T-helper 17 cell (primary cell): ENCODE measurements at regions not wholly inside any gene's neighbourhood (a gene's known extent, or its start where the extent isn't known, plus 50 kb on each side); places are given as distances from the start of the nearest gene placed in this dataset.
"Not testable (repeated sequence)": the region's sequence is repeated elsewhere in the genome, so short reads cannot be mapped to it uniquely, and the experiment has no call there.

ENCODE experiments used
- ATAC-seq: fragments of 150-1000 bp; cut with Tn5 transposase; 2 replicates; pipeline ENCODE4 v1.10.0; 2021; ENCODE audit warnings: mild to moderate bottlenecking, moderate library complexity
- DNase-seq, 3 donors: peaks; one replicate each; pipeline versions ENCODE4 v3.0.0 to v3.0.0-alpha.2; 2020 to 2021
- H3K9me3 ChIP-seq: one replicate; pipeline ENCODE4 v1.7.0; 2013; ENCODE audit warnings: low read length, mild to moderate bottlenecking; ENCODE audit not compliant: control insufficient read depth, poor library complexity, severe bottlenecking
- H3K27ac Mint-ChIP-seq: one replicate; pipeline ENCODE4 v1.8.0; 2022; ENCODE audit warnings: mild to moderate bottlenecking, moderate library complexity, mixed read lengths
- H3K27me3 Mint-ChIP-seq: one replicate; pipeline ENCODE4 v1.8.0; 2022; ENCODE audit warnings: mixed read lengths
- H3K36me3 Mint-ChIP-seq: one replicate; pipeline ENCODE4 v1.8.0; 2022; ENCODE audit warnings: low read depth, mixed read lengths
- H3K4me1 Mint-ChIP-seq: one replicate; pipeline ENCODE4 v1.8.0; 2022; ENCODE audit warnings: mild to moderate bottlenecking, mixed read lengths
- H3K4me3 Mint-ChIP-seq: one replicate; pipeline ENCODE4 v1.8.0; 2022; ENCODE audit warnings: mild to moderate bottlenecking, moderate library complexity, mixed read lengths

DNA sequence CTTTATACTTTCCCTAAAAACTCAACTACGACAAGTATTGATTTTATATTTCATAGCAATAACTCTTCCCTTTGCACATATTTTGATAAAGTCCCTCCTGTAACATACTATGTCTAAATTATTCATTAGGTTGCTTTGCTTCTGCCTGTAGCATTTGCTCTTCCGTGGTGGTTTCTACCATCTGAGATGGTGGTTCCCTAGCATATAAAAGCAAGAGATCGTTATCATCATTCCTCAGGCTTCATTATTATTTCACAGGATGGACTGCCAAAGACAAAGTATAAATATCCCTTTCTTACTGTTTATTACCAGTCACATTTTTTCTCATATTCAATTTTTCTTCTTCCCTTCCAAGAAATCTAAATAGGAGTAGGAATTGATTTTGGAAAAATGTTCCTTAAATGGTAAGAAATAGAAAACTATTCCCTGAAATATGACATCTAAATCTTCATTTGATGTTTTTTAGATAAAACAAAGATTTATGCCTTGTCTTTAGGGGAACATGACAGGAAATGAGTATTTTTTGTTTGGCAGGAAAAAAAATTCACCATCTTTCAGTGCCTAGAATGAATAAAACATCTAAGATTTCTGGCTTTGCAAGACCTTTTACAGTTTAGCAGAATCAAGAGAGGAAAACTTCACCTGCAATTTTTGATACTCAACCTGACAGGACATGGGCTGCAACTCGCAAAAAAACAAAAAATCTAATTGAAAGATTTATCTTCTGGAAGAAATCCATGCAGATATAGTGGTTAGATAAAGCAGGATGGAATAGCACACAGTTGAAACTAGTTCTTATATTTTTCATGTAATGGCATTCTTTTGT is 340.0 kb downstream of the SPRY2 start:
- H3K9me3 ChIP-seq, result no peaks in the 10 kb centered on the region
- H3K4me1 Mint-ChIP-seq, result no peaks in the 10 kb centered on the region
- no peak overlapping the region for H3K27ac Mint-ChIP-seq
- H3K36me3 Mint-ChIP-seq, result no peaks in the 10 kb centered on the region
- no peaks in the 10 kb centered on the region for H3K27me3 Mint-ChIP-seq
- no peak for DNase-seq
- H3K4me3 Mint-ChIP-seq, result no peak overlapping the region
- ATAC-seq, result no peak

DNA sequence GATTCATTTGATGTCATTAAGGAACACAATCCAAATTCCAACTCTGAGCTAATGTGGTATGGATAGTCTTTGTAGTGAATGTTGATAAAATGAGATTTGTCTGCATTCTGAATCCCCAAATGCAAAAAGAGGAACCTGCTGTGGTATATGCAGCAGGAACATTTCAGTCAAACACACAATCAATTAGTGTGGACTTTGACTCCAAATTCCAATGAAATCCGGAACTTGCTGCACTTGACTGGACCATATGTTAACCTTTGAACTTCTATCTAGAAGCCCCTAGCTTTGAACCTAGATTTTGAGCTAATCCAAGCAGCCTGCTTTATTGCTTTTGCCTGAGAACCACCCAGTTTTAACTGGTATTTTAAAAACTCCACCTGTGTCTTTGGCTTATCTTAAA is 341.3 kb downstream of the SPRY2 start:
- Mint-ChIP-seq H3K4me1 (no peaks in the 10 kb centered on the region), H3K27ac (no peak overlapping the region), H3K4me3 (no peak overlapping the region), H3K27me3 (no peaks in the 10 kb centered on the region), H3K36me3 (no peaks in the 10 kb centered on the region)
- no peak for ATAC-seq
- no peak for DNase-seq
- no peaks in the 10 kb centered on the region for H3K9me3 ChIP-seq

DNA sequence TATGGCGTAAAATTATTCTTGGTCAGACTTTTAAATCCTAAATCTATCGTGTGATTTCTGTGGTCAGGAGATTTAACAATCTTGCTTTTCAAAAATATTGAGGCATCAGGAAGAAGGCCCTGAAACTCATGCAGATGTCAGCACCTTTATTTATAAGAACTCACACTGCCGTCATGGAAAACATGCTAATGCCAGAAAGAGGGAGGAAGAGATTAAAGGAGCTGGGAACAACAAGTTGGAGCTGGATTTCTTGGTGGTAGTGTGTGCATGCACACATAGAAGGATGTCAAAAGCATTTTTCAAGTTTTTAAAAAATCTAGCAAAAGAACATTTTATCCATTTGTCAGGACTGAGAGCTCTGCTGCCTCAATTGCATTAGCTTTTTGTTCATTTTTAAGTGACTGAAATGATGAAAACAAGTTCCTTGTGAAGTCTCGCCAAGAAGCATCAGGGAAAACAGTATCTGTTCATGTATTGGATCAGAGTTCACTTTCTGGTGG is 342.5 kb downstream of the SPRY2 start:
- no peak overlapping the region for H3K27ac Mint-ChIP-seq
- ATAC-seq, result no peak
- no peaks in the 10 kb centered on the region for H3K9me3 ChIP-seq

DNA sequence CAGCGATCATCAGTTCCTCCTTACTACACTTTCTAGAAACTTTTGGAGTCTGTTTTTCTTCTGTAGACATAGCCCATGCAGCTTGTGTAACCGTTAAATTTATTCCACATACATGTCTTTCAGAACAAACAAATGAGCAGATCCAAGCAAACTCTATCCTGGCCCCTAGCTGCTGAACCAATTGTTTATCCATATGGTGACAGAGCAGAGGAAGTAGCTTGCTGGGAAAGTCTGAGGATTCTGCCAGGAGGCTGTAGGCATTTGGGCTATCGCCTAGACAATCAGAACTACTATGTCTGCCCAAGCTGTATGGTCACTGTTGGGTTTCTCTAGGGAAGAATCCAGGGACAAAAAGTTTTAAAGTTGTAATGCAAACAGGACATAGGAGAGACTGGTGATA is 343.7 kb downstream of the SPRY2 start:
- H3K4me1 Mint-ChIP-seq, result no peaks in the 10 kb centered on the region
- H3K27ac Mint-ChIP-seq, result no peak overlapping the region
- ATAC-seq, result no peak
- no peaks in the 10 kb centered on the region for H3K27me3 Mint-ChIP-seq
- no peak for DNase-seq
- H3K4me3 Mint-ChIP-seq, result no peak overlapping the region
- H3K36me3 Mint-ChIP-seq, result no peaks in the 10 kb centered on the region
- H3K9me3 ChIP-seq, result no peaks in the 10 kb centered on the region

More for the DNA sequence above, 342.5 kb downstream of the SPRY2 start:
- no peak overlapping the region for H3K4me3 Mint-ChIP-seq
- H3K27me3 Mint-ChIP-seq, result no peaks in the 10 kb centered on the region
- H3K36me3 Mint-ChIP-seq, result no peaks in the 10 kb centered on the region
- H3K4me1 Mint-ChIP-seq, result no peaks in the 10 kb centered on the region
- no peak for DNase-seq

DNA sequence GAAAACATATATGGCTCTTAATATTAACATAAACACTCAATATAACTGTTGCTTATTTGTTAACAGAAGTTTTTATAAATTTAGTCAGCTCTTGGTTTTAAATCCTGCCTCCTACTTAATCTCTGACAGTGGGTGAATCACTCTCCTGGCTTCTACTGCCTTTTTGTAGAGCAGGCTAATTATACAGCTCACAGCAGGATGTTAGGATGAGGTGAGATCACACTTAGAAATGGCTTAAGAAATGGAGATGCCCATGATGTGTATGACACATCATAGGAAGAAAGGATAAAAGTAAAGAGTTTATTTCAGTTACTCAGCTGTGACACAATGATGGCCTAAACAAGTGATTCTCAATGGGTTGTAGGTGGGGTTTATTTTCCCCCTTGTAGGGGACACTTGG is 345.6 kb downstream of the SPRY2 start:
- H3K9me3 ChIP-seq, result no peaks in the 10 kb centered on the region
- no peak overlapping the region for H3K27ac Mint-ChIP-seq
- ATAC-seq (no peak), DNase-seq (no peak)
- H3K36me3 Mint-ChIP-seq, result no peaks in the 10 kb centered on the region
- H3K27me3 Mint-ChIP-seq, result no peaks in the 10 kb centered on the region
- no peak overlapping the region for H3K4me3 Mint-ChIP-seq
- H3K4me1 Mint-ChIP-seq, result no peaks in the 10 kb centered on the region

DNA sequence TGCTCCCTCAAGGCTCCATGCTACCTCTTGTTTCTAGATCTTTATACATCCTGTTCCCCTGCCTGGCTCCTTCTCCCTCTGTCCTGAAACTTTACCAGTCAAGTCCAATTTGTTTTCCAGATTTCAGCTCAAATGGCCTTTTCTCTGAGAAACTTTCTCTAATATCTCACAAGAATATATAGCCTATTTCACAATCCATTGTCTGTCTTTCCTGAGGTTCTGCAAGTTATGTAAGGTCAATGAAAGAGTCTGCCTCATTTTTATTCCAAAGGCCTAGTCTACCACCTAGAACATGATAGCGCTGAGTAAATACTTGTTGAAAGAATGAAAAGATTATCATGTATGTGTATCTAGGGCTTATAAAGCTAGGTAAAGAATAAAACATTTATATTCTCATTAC is 348.8 kb downstream of the SPRY2 start:
- H3K4me1 Mint-ChIP-seq, result no peaks in the 10 kb centered on the region
- H3K36me3 Mint-ChIP-seq, result no peaks in the 10 kb centered on the region
- no peaks in the 10 kb centered on the region for H3K9me3 ChIP-seq
- DNase-seq (no peak), ATAC-seq (no peak)
- H3K27me3 Mint-ChIP-seq, result no peaks in the 10 kb centered on the region
- no peak overlapping the region for H3K4me3 Mint-ChIP-seq
- H3K27ac Mint-ChIP-seq, result no peak overlapping the region

DNA sequence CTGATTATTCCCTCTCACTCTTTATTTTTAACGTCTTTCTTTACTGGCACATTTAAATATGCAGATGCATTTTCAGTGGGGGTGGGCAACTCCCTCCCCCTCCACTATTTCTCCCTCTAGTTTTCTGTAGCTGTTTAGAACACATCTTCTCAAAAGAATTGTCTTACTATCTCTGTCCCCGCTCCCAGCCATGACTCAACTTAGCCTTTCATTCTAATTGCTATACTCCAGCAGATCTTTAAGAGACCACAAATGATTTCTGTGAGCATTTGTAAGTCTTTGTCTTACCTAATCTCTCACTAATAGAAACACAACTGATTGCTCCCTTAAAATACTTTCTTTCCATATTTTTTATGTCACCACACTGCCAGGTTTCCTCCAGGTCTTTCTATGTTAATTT is 350.9 kb downstream of the SPRY2 start:
- no peak for ATAC-seq
- H3K4me3 Mint-ChIP-seq, result no peak overlapping the region
- DNase-seq, result no peak
- no peaks in the 10 kb centered on the region for H3K27me3 Mint-ChIP-seq
- H3K9me3 ChIP-seq, result no peaks in the 10 kb centered on the region
- H3K4me1 Mint-ChIP-seq, result no peaks in the 10 kb centered on the region
- no peak overlapping the region for H3K27ac Mint-ChIP-seq
- no peaks in the 10 kb centered on the region for H3K36me3 Mint-ChIP-seq

DNA sequence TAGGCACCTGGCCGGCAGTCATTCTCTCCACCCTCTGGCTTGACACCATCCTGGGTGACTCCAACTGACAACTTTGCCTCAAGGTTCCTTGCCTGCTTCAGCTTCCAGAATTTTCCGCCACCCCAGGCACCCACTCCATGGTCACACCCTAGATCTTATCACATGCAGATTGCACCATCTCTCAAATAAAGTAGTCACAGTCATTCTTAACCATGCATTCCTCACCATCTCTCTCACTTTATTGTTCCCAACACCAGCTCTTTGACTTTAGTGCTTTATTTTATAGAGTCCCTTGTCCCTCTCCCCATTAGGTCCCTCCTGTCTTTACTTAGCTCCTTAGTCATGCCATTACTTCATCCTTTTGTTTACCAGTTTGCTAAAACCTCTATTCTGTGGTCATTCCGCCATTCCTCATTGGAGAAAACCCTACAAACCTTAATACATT is 351.7 kb downstream of the SPRY2 start:
- H3K9me3 ChIP-seq, result no peaks in the 10 kb centered on the region
- DNase-seq (no peak), ATAC-seq (no peak)
- Mint-ChIP-seq H3K36me3 (no peaks in the 10 kb centered on the region), H3K4me1 (no peaks in the 10 kb centered on the region), H3K4me3 (no peak overlapping the region), H3K27me3 (no peaks in the 10 kb centered on the region), H3K27ac (no peak overlapping the region)

DNA sequence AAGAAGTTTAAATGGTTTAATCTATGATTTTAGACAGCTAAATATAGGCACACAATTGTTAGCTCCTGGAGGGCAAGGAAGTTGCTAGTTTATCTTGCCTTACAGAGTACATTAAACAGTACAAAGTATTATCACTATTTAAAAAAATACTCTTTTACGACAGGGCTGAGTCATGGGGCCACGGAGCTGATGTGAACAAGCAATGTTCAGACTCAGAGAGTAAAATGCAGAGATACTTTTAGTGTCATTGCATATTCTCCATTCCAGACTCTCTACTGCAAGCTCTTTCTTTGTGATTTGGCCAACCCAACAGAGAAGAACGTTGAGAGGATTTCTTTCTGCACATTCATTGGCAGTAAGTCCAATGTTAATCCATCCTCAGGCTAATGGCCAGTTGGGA is 352.4 kb downstream of the SPRY2 start:
- Mint-ChIP-seq H3K27me3 (no peaks in the 10 kb centered on the region), H3K27ac (no peak overlapping the region), H3K4me1 (no peaks in the 10 kb centered on the region), H3K36me3 (no peaks in the 10 kb centered on the region), H3K4me3 (no peak overlapping the region)
- H3K9me3 ChIP-seq, result no peaks in the 10 kb centered on the region
- ATAC-seq (no peak), DNase-seq (no peak)

DNA sequence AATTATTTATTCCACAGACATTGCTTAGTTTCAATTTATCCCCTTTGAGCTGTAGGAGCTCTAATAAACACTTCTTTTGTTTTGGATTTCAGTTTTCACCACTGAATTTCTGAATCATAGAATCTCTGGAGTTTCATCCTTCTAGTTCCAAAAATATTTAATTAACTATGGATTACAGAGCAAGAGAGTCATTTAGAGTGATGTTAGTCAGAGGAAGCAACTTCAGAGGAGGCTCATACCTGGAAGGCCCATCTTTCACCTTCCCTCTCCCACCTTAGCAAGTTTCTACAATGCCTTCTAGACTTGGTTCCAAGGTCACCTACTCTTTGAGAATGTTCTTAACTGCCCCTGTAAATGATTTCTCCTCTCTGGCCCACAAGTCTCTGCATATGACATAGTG is 353.2 kb downstream of the SPRY2 start:
- ATAC-seq, result no peak
- no peak for DNase-seq
- Mint-ChIP-seq H3K4me3 (no peak overlapping the region), H3K4me1 (no peaks in the 10 kb centered on the region), H3K27me3 (no peaks in the 10 kb centered on the region), H3K27ac (no peak overlapping the region), H3K36me3 (no peaks in the 10 kb centered on the region)
- no peaks in the 10 kb centered on the region for H3K9me3 ChIP-seq

DNA sequence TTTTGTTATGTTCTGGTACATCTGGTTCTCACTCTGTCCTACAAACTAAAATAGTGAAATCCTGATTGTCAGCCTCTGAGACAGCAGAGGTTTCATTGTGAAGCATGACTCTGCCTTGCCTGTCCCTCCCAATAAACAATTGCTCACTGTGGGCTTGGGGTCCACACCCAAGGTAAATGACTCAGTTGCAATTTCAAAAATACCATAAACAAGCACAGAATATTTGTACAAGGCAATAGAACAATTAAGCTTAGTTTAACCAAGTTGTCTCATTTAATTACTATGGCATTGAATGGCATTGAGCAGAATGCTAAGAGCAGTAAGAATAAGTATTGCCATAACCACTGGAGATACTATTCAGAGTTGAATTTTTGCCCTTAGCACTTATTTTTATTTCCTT is 353.6 kb downstream of the SPRY2 start:
- no peak for DNase-seq
- Mint-ChIP-seq H3K27ac (no peak overlapping the region), H3K27me3 (no peaks in the 10 kb centered on the region), H3K4me1 (no peaks in the 10 kb centered on the region), H3K4me3 (no peak overlapping the region), H3K36me3 (no peaks in the 10 kb centered on the region)
- ATAC-seq, result no peak
- H3K9me3 ChIP-seq, result no peaks in the 10 kb centered on the region

DNA sequence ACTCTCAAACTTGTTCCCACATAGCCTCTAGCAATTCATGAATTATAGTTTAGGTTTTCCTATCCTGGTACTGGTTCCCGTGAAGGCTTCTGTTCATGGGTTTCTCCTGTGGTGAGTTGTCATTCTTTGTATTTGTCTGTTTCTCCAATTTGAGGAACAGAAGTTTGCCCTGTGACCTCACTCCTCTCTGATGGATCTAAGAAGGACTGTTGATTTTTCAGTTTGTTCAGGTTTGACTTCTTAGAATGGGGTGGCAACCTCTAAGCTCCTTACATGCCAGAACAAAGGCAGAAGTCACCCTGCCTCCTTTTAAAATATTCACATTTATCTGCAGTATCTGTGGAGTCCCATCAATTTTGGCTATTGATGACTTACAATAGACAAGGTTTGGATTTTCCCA is 354.0 kb downstream of the SPRY2 start:
- H3K4me1 Mint-ChIP-seq, result no peaks in the 10 kb centered on the region

DNA sequence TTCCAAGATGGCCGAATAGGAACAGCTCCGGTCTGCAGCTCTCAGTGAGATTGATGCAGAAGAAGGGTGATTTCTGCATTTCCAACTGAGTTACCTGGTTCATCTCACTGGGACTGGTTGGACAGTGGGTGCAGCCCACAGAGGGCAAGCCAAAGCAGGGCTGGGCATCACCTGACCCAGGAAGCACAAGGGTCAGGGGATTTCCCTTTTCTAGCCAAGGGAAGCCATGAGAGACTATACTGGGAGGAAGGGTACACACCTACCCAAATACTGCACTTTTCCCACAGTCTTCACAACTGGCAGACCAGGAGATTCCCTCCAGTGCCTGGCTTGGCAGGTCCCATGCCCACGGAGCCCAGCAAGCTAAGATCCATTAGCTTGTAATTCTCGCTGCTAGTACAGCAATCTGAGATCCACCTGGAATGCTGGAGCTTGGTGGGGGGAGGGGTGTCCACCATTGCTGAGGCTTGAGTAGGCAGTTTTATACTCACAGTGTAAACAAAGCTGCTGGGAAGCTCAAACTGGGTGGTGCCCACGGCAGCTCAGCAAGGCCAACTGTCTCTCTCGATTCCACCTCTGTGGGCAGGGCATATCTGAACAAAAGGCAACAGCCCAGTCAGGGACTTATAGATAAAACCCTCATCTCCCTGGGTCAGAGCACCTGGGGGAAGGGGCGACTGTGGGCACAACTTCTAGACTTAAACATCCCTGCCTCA is 365.8 kb downstream of the SPRY2 start:
- H3K36me3 Mint-ChIP-seq, H3K4me3 Mint-ChIP-seq, DNase-seq, H3K9me3 ChIP-seq, H3K27me3 Mint-ChIP-seq, H3K4me1 Mint-ChIP-seq, ATAC-seq, H3K27ac Mint-ChIP-seq: not testable (repeated sequence)

More for the DNA sequence above, 354.0 kb downstream of the SPRY2 start:
- no peak overlapping the region for H3K27ac Mint-ChIP-seq
- ATAC-seq, result no peak
- no peak overlapping the region for H3K4me3 Mint-ChIP-seq
- H3K9me3 ChIP-seq, result no peaks in the 10 kb centered on the region
- no peak for DNase-seq
- H3K27me3 Mint-ChIP-seq, result no peaks in the 10 kb centered on the region
- H3K36me3 Mint-ChIP-seq, result no peaks in the 10 kb centered on the region

DNA sequence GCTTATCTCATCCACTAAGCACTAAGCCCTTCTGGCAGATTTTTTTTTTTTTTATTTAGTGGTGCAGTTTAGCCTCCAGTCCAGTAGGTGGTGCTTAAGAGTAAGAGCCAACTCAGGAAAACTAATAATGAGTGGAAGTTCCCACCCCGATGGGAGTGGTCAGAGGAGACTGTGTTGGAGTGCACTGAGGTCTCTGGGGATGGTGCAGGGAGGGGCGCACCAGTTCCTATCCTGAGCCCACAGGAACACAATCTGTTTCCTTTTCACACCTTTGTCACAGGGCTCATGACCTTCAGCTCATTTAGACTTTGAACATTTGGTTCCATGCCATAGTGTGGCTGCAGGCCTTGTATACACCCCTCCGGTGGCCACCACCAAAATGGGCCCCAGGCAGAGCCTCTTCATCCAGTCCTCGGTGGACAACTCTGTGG is 367.4 kb downstream of the SPRY2 start:
- DNase-seq (no peak), ATAC-seq (no peak)
- no peaks in the 10 kb centered on the region for H3K36me3 Mint-ChIP-seq
- no peaks in the 10 kb centered on the region for H3K4me1 Mint-ChIP-seq
- H3K27ac Mint-ChIP-seq, result no peak overlapping the region
- H3K4me3 Mint-ChIP-seq, result no peak overlapping the region
- H3K27me3 Mint-ChIP-seq, result no peaks in the 10 kb centered on the region
- H3K9me3 ChIP-seq, result no peaks in the 10 kb centered on the region
